Heart left ventricle (tissue), 16 donors: ENCODE measurements at regions not wholly inside any gene's neighbourhood (a gene's known extent, or its start where the extent isn't known, plus 50 kb on each side); places are given as distances from the start of the nearest gene placed in this dataset.

Experiments
- ATAC-seq, 4 donors: fragments of 200-7000 bp; cut with Tn5 transposase; one replicate each; pipeline ENCODE4 v1.9.1; 2020 to 2022; ENCODE audit warnings: moderate library complexity in 4 of 4, mild to moderate bottlenecking in 3 of 4, moderate number of reproducible peaks in 1 of 4
- DNase-seq, 5 donors: peaks; one replicate each; pipeline ENCODE4 v3.0.0-alpha.2; 2020
- H3K27ac ChIP-seq, 12 donors: fragments of 200-600 bp; sonication (generic) in 4 of 12; one replicate each; pipeline versions ENCODE4 v1.5.0 to v1.8.0; 2016 to 2022; ENCODE audit warnings: mild to moderate bottlenecking in 2 of 12
- H3K27me3 ChIP-seq, 9 donors: fragments of 200-600 bp; sonication (generic) in 2 of 9; one replicate each; pipeline versions ENCODE4 v1.5.1 to v1.8.0; 2016 to 2022; ENCODE audit warnings: mild to moderate bottlenecking in 3 of 9
- H3K36me3 ChIP-seq, 9 donors: fragments of 200-600 bp; sonication (generic) in 2 of 9; one replicate each; pipeline versions ENCODE4 v1.5.0 to v1.8.0; 2018 to 2022; ENCODE audit warnings: mild to moderate bottlenecking in 2 of 9
- H3K4me1 ChIP-seq, 12 donors: fragments of 200-600 bp; sonication (generic) in 4 of 12; one replicate each; pipeline versions ENCODE4 v1.5.0 to v1.8.0; 2016 to 2022; ENCODE audit warnings: mild to moderate bottlenecking in 3 of 12
- H3K4me3 ChIP-seq, 12 donors: fragments of 200-600 bp; sonication (generic) in 4 of 12; one replicate each; pipeline versions ENCODE4 v1.5.0 to v1.8.0; 2017 to 2022; ENCODE audit warnings: mild to moderate bottlenecking in 9 of 12, moderate library complexity in 4 of 12
- H3K9me3 ChIP-seq, 12 donors: fragments of 200-600 bp; sonication (generic) in 4 of 12; one replicate each; pipeline versions ENCODE4 v1.5.0 to v1.8.0; 2016 to 2022; ENCODE audit warnings: mild to moderate bottlenecking in 1 of 12
- POLR2A ChIP-seq, 2 donors: fragments of 450-650 bp; IDR thresholded peaks; one replicate each; pipeline ENCODE4 v1.6.1; 2017; ENCODE audit warnings: antibody characterized with exemption in 2 of 2, mild to moderate bottlenecking in 2 of 2, moderate library complexity in 2 of 2
- WGBS, 4 donors: extraction: QIAGEN DNeasy Blood & Tissue Kit in 2 of 4; methylation state at CpG; one replicate each; pipeline versions ENCODE4 v1.1.5 to v1.1.7; 2013 to 2018; 5-methylcytosine and 5-hydroxymethylcytosine counted together
- intact Hi-C, 10 donors: fragments of 100-400 bp; cut with DNase I; formaldehyde crosslinking; loops; one replicate each; pipeline versions ENCODE4 v1.11.1 to v1.14.2; 2022
- TF ChIP-seq, protein P1 (sequence below), 12 donors: fragments of 200-600 bp; sonication (generic) in 4 of 12; IDR thresholded peaks; one replicate each; pipeline versions ENCODE4 v1.5.0 to v1.8.0; 2018 to 2022; ENCODE audit warnings: antibody characterized with exemption in 12 of 12, mild to moderate bottlenecking in 5 of 12
- donor health status: ischemic (EF 13 %, LVEDD 7.1; RV severe dilation, severe dysfunction).
- donor health status: healthy with polysubstance abuse.
- donor health status: DM: no; HTN: yes; CAD: no.
- donor health status: DM: no; HTN: no; CAD: no.
- donor health status: ischemic (EF 25% LVEDD 6.9; RV normal size, moderate dysfunction).
- donor health status: ischemic (EF 25% LVEDD 5.7; RV mildly dilated, moderate dysfunction).
- donor health status: healthy.
- donor health status: DM: yes; HTN: yes; CAD: no.
- donor health status: ischemic (EF 35%, LVEDD 5.7; RV mildly dilated, moderate dysfunction).
- donor health status: nonischemic (EF 11% LVEDD 7.7; RV severe dilation, severe dysfunction).
- donor health status: DM: yes; HTN: yes; CAD: no.
- donor health status: PGD.
- donor health status: ischemic (EF 29% LVEDD 5.4; RV normal size, mild dysfunction).
- donor health status: nonischemic (EF 23%, LVEDD 6.1; RV moderate dilation, normal function).

DNA sequence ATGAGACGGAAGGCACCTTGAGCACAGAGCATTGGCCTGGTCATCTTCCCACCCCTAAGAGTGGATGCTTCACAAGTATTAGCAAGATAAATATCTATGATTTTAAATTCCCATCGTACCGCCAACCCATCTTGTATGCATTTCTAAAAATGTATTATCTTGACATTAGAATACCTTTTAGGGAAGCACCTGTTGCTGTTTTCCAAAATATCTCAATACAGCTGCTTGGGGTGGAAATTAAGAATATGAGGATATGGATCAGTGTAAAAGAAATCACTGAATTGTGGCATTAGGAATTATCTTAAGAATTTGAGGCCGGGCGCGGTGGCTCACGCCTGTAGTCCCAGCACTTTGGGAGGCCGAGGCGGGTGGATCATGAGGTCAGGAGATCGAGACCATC is 166.3 kb downstream of the ETS2 start:
- no peak overlapping the region for H3K27ac ChIP-seq
- TF ChIP-seq POLR2A (IDR thresholded peaks at IDR 0.05) = no peak
- TF ChIP-seq, protein P1, sequence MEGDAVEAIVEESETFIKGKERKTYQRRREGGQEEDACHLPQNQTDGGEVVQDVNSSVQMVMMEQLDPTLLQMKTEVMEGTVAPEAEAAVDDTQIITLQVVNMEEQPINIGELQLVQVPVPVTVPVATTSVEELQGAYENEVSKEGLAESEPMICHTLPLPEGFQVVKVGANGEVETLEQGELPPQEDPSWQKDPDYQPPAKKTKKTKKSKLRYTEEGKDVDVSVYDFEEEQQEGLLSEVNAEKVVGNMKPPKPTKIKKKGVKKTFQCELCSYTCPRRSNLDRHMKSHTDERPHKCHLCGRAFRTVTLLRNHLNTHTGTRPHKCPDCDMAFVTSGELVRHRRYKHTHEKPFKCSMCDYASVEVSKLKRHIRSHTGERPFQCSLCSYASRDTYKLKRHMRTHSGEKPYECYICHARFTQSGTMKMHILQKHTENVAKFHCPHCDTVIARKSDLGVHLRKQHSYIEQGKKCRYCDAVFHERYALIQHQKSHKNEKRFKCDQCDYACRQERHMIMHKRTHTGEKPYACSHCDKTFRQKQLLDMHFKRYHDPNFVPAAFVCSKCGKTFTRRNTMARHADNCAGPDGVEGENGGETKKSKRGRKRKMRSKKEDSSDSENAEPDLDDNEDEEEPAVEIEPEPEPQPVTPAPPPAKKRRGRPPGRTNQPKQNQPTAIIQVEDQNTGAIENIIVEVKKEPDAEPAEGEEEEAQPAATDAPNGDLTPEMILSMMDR (IDR thresholded peaks at IDR 0.05) = no peak
- no peak for ATAC-seq

DNA sequence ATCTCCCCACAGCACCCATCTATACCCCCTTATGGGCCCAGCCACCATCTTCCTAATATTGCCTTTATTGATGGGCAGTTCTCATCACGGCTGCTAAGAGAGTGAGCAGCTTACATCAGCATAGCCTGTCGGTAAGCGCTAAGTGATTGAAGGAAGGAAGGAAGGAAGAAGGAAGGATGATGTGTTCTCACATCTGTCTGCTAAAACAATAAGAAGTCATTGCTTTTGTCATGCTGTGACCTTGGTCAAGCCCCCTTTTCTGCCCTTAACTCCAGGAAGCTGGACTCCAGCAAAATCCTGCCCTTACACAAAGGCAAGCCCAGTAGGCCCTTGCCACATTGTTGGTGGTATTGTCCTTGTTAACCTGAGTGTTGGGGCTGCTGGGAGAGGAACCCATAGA is 165.0 kb downstream of the ETS2 start:
- Histone ChIP-seq H3K4me3 (no peak overlapping the region), H3K36me3 (no peaks in the 10 kb centered on the region), H3K27me3 (no peaks in the 10 kb centered on the region), H3K27ac (no peak overlapping the region), H3K9me3 (no peaks in the 10 kb centered on the region), H3K4me1 (no peaks in the 10 kb centered on the region)
- DNase-seq (no peak), ATAC-seq (no peak)
- TF ChIP-seq, protein P1 (IDR thresholded peaks at IDR 0.05) = no peak
- TF ChIP-seq POLR2A (IDR thresholded peaks at IDR 0.05) = no peak
- intact Hi-C loops = no loop called here
- 59 to 80% (median 70%) methylated on average over 3 of the region's 3 CpGs for WGBS, 4 donors

More for the DNA sequence above, 166.3 kb downstream of the ETS2 start:
- H3K4me3 ChIP-seq = no peak overlapping the region
- H3K9me3 ChIP-seq = no peaks in the 10 kb centered on the region
- no peaks in the 10 kb centered on the region for H3K36me3 ChIP-seq
- H3K27me3 ChIP-seq = no peaks in the 10 kb centered on the region
- intact Hi-C loops = no loop called here
- 83 to 98% (median 91%) methylated on average over 9 to 10 of the region's 10 CpGs for WGBS, 4 donors
- DNase-seq = no peak
- no peaks in the 10 kb centered on the region for H3K4me1 ChIP-seq

DNA sequence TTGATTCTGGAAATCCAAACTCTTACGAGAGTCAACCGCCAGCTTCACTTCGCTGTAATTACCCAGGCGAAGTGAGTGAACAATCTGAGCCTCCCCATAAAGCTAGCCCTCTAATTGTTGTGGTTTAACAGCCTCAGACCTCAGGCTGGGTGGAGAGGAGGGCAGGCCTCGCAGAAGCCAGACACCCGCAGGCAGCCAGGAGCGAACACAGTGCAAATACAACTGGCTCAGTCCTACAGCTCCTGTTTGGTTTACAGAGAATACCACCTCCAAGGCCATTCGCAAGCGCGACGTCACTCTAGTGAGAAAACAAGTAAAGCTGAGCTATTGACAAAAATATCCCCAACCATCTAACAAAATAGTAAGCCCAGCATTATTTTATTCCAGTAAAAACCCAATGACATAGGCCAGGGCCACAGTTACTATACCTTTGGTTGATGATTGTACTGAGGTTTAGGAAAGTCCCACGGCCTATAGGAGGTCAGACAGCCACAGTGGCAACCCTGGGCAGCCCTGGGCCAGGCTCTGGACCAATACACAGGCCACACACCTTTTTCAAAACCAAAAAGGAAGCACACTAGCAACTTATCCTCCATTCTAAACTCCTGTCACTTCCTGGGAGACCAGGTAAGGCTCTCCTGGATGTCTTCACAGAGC is 163.3 kb downstream of the ETS2 start:
- Histone ChIP-seq H3K27ac (no peak overlapping the region), H3K4me3 (no peak overlapping the region), H3K27me3 (no peaks in the 10 kb centered on the region), H3K4me1 (no peaks in the 10 kb centered on the region), H3K36me3 (no peaks in the 10 kb centered on the region), H3K9me3 (no peaks in the 10 kb centered on the region)
- ATAC-seq (no peak), DNase-seq (no peak)
- 93 to 97% (median 95%) methylated on average over 12 of the region's 12 CpGs for WGBS, 4 donors
- intact Hi-C loops = no loop called here
- TF ChIP-seq POLR2A (IDR thresholded peaks at IDR 0.05) = no peak
- TF ChIP-seq, protein P1 (IDR thresholded peaks at IDR 0.05) = no peak

DNA sequence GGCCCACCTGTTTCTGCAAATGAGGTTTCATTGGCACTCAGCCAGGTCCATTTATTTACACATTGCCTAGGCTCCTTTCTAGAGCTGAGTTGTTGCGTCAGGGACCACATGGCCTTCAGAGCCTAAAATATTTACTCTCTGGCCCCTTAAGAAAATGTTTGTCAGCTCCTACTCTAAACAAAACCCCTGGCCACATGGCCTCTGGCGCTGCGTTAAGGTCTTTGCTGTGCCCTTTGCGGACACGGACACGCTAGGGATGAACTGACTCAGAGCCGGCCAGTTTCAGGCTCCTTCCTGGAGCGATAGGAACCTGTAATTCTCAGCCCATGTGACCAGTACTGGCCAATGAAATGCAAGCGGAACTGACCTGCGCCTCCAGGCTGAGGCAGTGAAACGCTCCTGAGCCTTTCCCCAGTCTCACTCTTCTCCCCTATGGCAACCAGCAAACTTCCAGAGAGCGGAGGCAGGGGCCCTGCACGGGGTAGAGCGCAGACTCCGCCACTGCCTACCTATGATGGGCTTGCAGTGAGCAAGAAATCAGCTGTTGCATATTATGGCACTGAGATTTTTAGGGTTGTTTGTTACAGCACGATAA is 160.3 kb downstream of the ETS2 start:
- intact Hi-C loops = no loop called here
- H3K4me3 ChIP-seq = no peak overlapping the region
- H3K27ac ChIP-seq = peak overlapping the region in 1 of 12 donors; percentile 10
- DNase-seq (no peak), ATAC-seq (peak in 3 of 4 donors; percentile 53 to 74 (median 55))
- TF ChIP-seq, protein P1 (IDR thresholded peaks at IDR 0.05) = no peak
- no peak for TF ChIP-seq POLR2A (IDR thresholded peaks at IDR 0.05)
- H3K4me1 ChIP-seq = no peaks in the 10 kb centered on the region
- 83 to 91% (median 88%) methylated on average over 16 of the region's 16 CpGs for WGBS, 4 donors
- H3K27me3 ChIP-seq = no peaks in the 10 kb centered on the region
- H3K36me3 ChIP-seq = no peaks in the 10 kb centered on the region
- peaks cover 0 to 7% (median 0%) of the 10 kb centered on the region in 12 donors for H3K9me3 ChIP-seq
